DOHH2 (cell line): ENCODE measurements at regions not wholly inside any gene's neighbourhood (a gene's known extent, or its start where the extent isn't known, plus 50 kb on each side); places are given as distances from the start of the nearest gene placed in this dataset.
"Not testable (repeated sequence)": the region's sequence is repeated elsewhere in the genome, so short reads cannot be mapped to it uniquely, and the experiment has no call there.

Source experiments
- H3F3A ChIP-seq: fragments of 200-600 bp; sonication (generic), shearing (Covaris generic); 2 replicates; pipeline ENCODE4 v1.6.0; 2016; ENCODE audit warnings: antibody characterized with exemption, mild to moderate bottlenecking; ENCODE audit not compliant: control insufficient read depth, insufficient read depth
- H3K27ac ChIP-seq: fragments of 200-600 bp; sonication (generic); 2 replicates; pipeline ENCODE4 v1.5.1; 2014; ENCODE audit warnings: low read depth, mild to moderate bottlenecking, low read length, moderate library complexity
- H3K27me3 ChIP-seq: fragments of 200-600 bp; sonication (generic); 2 replicates; pipeline ENCODE4 v1.6.1; 2014; ENCODE audit warnings: mild to moderate bottlenecking, low read length, mixed read lengths; ENCODE audit not compliant: control insufficient read depth
- H3K36me3 ChIP-seq: fragments of 200-600 bp; sonication (generic); 2 replicates; pipeline ENCODE4 v1.6.1; 2014; ENCODE audit warnings: mild to moderate bottlenecking, low read length, moderate library complexity, mixed read lengths; ENCODE audit not compliant: control insufficient read depth
- H3K4me1 ChIP-seq: fragments of 200-600 bp; sonication (generic); 2 replicates; pipeline ENCODE4 v1.6.1; 2014; ENCODE audit warnings: mild to moderate bottlenecking, low read length, mixed read lengths; ENCODE audit not compliant: control insufficient read depth
- H3K4me2 ChIP-seq: fragments of 200-600 bp; sonication (generic); 2 replicates; pipeline ENCODE4 v1.6.0; 2014; ENCODE audit warnings: mild to moderate bottlenecking, low read length, moderate library complexity
- H3K4me3 ChIP-seq: fragments of 200-600 bp; sonication (generic); 2 replicates; pipeline ENCODE4 v1.5.1; 2014; ENCODE audit warnings: mild to moderate bottlenecking, low read length, mixed read lengths
- H3K79me2 ChIP-seq: fragments of 200-600 bp; sonication (generic); 2 replicates; pipeline ENCODE4 v1.6.1; 2014; ENCODE audit warnings: mild to moderate bottlenecking, low read length, mixed read lengths; ENCODE audit not compliant: control insufficient read depth
- H3K9me2 ChIP-seq: fragments of 200-600 bp; sonication (generic); replicated peaks from 2 replicates; pipeline ENCODE4 v1.6.1; 2014; ENCODE audit warnings: mild to moderate bottlenecking, low read length, mixed read lengths; ENCODE audit not compliant: control insufficient read depth
- H3K9me3 ChIP-seq: fragments of 200-600 bp; sonication (generic); 2 replicates; pipeline ENCODE4 v1.6.1; 2014; ENCODE audit warnings: antibody characterized with exemption, low read length, mixed read lengths; ENCODE audit not compliant: control insufficient read depth, insufficient read depth
- H4K20me1 ChIP-seq: fragments of 200-600 bp; sonication (generic); 2 replicates; pipeline ENCODE4 v1.6.0; 2014; ENCODE audit warnings: low read depth, mild to moderate bottlenecking, antibody characterized with exemption, low read length, moderate library complexity; ENCODE audit not compliant: control insufficient read depth, insufficient read depth
- CTCF ChIP-seq: fragments of 200-600 bp; sonication (generic); IDR thresholded peaks from one replicate; pipeline ENCODE4 v1.5.1; 2014; ENCODE audit warnings: antibody characterized with exemption, mild to moderate bottlenecking, low read depth, low read length; ENCODE audit not compliant: poor library complexity, severe bottlenecking
- EZH2phosphoT487 ChIP-seq: fragments of 200-600 bp; sonication (generic); IDR thresholded peaks from 2 replicates; pipeline ENCODE4 v1.6.1; 2017; ENCODE audit warnings: borderline replicate concordance, mild to moderate bottlenecking, antibody characterized with exemption, low read length, moderate library complexity, mixed read lengths

DNA sequence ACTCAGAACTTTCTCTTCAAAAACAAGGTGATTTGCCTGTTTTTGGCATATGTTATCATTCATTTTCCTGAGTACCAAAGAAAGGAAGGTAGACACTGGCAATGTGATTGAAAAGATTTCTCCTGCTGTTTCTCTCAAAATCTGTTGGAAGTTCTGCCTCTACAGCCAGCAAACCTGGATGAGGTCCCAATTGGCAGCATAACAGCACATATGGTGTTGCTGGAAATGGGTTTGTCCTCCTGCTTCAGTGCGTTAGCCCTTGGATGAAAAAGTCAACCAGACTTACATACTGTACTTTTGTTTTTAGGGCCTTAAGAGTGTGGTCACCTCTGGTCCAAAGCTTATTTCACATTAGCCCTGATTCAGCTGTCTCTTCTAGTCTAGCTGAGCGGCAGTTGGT lies 237.6 kb upstream of the MME start:
- Histone ChIP-seq H3K4me2 (no peak overlapping the region), H3K36me3 (no peaks in the 10 kb centered on the region), H3K27me3 (no peaks in the 10 kb centered on the region), H3K79me2 (no peaks in the 10 kb centered on the region), H3K27ac (no peak overlapping the region), H3K9me3 (no peaks in the 10 kb centered on the region), H4K20me1 (no peaks in the 10 kb centered on the region), H3K4me3 (no peak overlapping the region), H3F3A (no peaks in the 10 kb centered on the region), H3K9me2 (no peaks in the 10 kb centered on the region; the same call in 1 of the 2 replicates), H3K4me1 (peaks cover 7% of the 10 kb centered on the region)
- TF ChIP-seq CTCF (no peak), EZH2phosphoT487 (no peak)

GRCh38 chr3:154835639-154836038 lies 244.5 kb upstream of the MME start:
- no peak for TF ChIP-seq CTCF
- TF ChIP-seq EZH2phosphoT487 = no peak
- Histone ChIP-seq H3K9me3 (no peaks in the 10 kb centered on the region), H3K27me3 (no peaks in the 10 kb centered on the region), H4K20me1 (no peaks in the 10 kb centered on the region), H3F3A (no peaks in the 10 kb centered on the region), H3K36me3 (no peaks in the 10 kb centered on the region), H3K4me3 (no peak overlapping the region), H3K79me2 (no peaks in the 10 kb centered on the region), H3K4me2 (no peak overlapping the region), H3K4me1 (no peaks in the 10 kb centered on the region), H3K9me2 (no peaks in the 10 kb centered on the region; the same call in 1 of the 2 replicates), H3K27ac (no peak overlapping the region)

DNA sequence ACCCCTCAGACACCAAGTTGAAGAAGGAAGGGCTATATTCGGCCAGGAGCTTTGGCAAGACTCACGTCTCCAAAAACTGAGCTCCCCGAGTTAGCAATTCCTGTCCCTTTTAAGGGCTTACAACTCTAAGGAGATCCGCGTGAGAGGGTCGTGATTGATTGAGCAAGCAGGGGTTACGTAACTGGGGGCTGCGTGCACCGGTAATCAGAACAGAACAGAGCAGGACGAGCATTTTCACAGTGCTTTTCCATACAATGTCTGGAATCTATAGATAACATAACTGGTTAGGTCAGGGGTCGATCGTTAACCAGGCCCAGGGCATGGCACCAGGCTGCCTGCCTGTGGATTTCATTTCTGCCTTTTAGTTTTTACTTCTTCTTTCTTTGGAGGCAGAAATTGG lies 245.3 kb upstream of the MME start:
- H3K4me1 ChIP-seq, H3F3A ChIP-seq, H3K27me3 ChIP-seq, H3K4me2 ChIP-seq, H3K36me3 ChIP-seq, H3K9me2 ChIP-seq, H3K9me3 ChIP-seq, H3K27ac ChIP-seq, H3K4me3 ChIP-seq, H3K79me2 ChIP-seq, H4K20me1 ChIP-seq: not testable (repeated sequence)

- Histone ChIP-seq H3K36me3 (no peaks in the 10 kb centered on the region), H3K27me3 (no peaks in the 10 kb centered on the region), H3K27ac (no peak overlapping the region), H3K9me3 (no peaks in the 10 kb centered on the region), H4K20me1 (no peaks in the 10 kb centered on the region), H3K4me2 (no peak overlapping the region), H3K4me1 (no peaks in the 10 kb centered on the region), H3K4me3 (no peak overlapping the region), H3K79me2 (no peaks in the 10 kb centered on the region), H3K9me2 (no peaks in the 10 kb centered on the region), H3F3A (no peaks in the 10 kb centered on the region)
- TF ChIP-seq CTCF = no peak
These were observed 250.2 kb upstream of the MME start for GRCh38 chr3:154829929-154830328.
